ENCODE measurements at regions not wholly inside any gene's neighbourhood (a gene's known extent, or its start where the extent isn't known, plus 50 kb on each side); places are given as distances from the start of the nearest gene placed in this dataset.

- TF ChIP-seq CTCF (IDR thresholded peaks at IDR 0.05) (no peak), POLR2A (IDR thresholded peaks at IDR 0.05) (no peak)
These were observed 591.7 kb downstream of the CETN3 start for GRCh38 chr5:89817841-89818240.
